NB4 (cell line): ENCODE measurements at regions not wholly inside any gene's neighbourhood (a gene's known extent, or its start where the extent isn't known, plus 50 kb on each side); places are given as distances from the start of the nearest gene placed in this dataset.

Experiments
- DNase-seq: peaks from one replicate; pipeline ENCODE4 v3.0.0; 2010; ENCODE audit warnings: low read depth
- H3K4me3 ChIP-seq: one replicate; pipeline ENCODE4 v1.5.1; 2011; ENCODE audit warnings: mild to moderate bottlenecking, low read depth, low read length, moderate library complexity
- CTCF ChIP-seq: IDR thresholded peaks from one replicate; pipeline ENCODE4 v1.5.1; 2012; ENCODE audit warnings: low read depth, low read length
- MAX ChIP-seq: IDR thresholded peaks from 2 replicates; pipeline ENCODE4 v1.6.1; 2011; ENCODE audit warnings: low read depth, low read length
- MYC ChIP-seq: IDR thresholded peaks from 2 replicates; pipeline ENCODE4 v1.6.1; 2011; ENCODE audit warnings: low read depth, low read length
- POLR2A ChIP-seq: IDR thresholded peaks from 2 replicates; pipeline ENCODE4 v1.6.1; 2011; ENCODE audit warnings: mild to moderate bottlenecking; ENCODE audit not compliant: insufficient read length; ENCODE audit errors: extremely low read depth

- no peak for TF ChIP-seq CTCF
- no peak for TF ChIP-seq MAX
- TF ChIP-seq POLR2A, result no peak
- TF ChIP-seq MYC, result no peak
- no peak overlapping the region for H3K4me3 ChIP-seq
- no peak for DNase-seq
Measured at GRCh38 chr4:35793766-35794165, 450.5 kb downstream of the ARAP2 start.

GRCh38 chr4:35800669-35801068, 443.6 kb downstream of the ARAP2 start:
- DNase-seq, result no peak
- TF ChIP-seq MAX, result no peak
- no peak for TF ChIP-seq MYC
- TF ChIP-seq CTCF, result no peak
- TF ChIP-seq POLR2A, result no peak
- H3K4me3 ChIP-seq, result no peak overlapping the region

GRCh38 chr4:35802644-35803043, 441.7 kb downstream of the ARAP2 start:
- TF ChIP-seq MYC (no peak), CTCF (no peak), MAX (no peak), POLR2A (no peak)
- no peak for DNase-seq
- H3K4me3 ChIP-seq, result no peak overlapping the region

- DNase-seq, result peak; percentile 70
- TF ChIP-seq POLR2A (no peak), CTCF (no peak), MYC (no peak), MAX (no peak)
- no peak overlapping the region for H3K4me3 ChIP-seq
Measured at GRCh38 chr4:35818520-35818919, 425.8 kb downstream of the ARAP2 start.

GRCh38 chr4:35820003-35820402, 424.3 kb downstream of the ARAP2 start:
- no peak overlapping the region for H3K4me3 ChIP-seq
- DNase-seq, result no peak
- TF ChIP-seq MYC (no peak), MAX (no peak), POLR2A (no peak), CTCF (no peak)

- H3K4me3 ChIP-seq, result no peak overlapping the region
- no peak for DNase-seq
- TF ChIP-seq MAX, result no peak
- no peak for TF ChIP-seq MYC
- no peak for TF ChIP-seq CTCF
- TF ChIP-seq POLR2A, result no peak
Measured at GRCh38 chr4:35824231-35824630, 420.1 kb downstream of the ARAP2 start.
